GM10248 (cell line): ENCODE measurements at regions not wholly inside any gene's neighbourhood (a gene's known extent, or its start where the extent isn't known, plus 50 kb on each side); places are given as distances from the start of the nearest gene placed in this dataset.

Experiments
- CTCF ChIA-PET: fragments of 300-600 bp; sonication (Branson Sonifier 250); formaldehyde crosslinking; extraction: SDS; loops from one replicate; lab custom pipeline; 2021; ENCODE audit warnings: antibody characterized with exemption; lab: Yijun Ruan, JAX
- POLR2A ChIA-PET: fragments of 350-650 bp; sonication (Branson Sonifier 250); formaldehyde crosslinking; extraction: SDS; loops from one replicate; lab custom pipeline; 2020; ENCODE audit warnings: antibody characterized with exemption; lab: Yijun Ruan, JAX
- DNase-seq: peaks from one replicate; pipeline ENCODE4 v3.0.0; 2012; ENCODE audit errors: extremely low spot score
- CTCF ChIP-seq: IDR thresholded peaks from 2 replicates; pipeline ENCODE4 v1.5.1; 2012; ENCODE audit warnings: mild to moderate bottlenecking, low read depth; ENCODE audit errors: extremely low read depth, missing control alignments, control extremely low read depth

- no peak for TF ChIP-seq CTCF
- CTCF ChIA-PET, result interaction anchor here (1.3 to 3.5 kb wide), 3 partner anchors 9 to 643 kb away, joined by 3 to 21 read pairs (median 4); no protein-coding TSS in a partner anchor
- POLR2A ChIA-PET, result no interaction called here
Observed at GRCh38 chr18:45222180-45222579, 393.1 kb upstream of the SLC14A2 start.

GRCh38 chr18:45227001-45227742, 388.1 kb upstream of the SLC14A2 start:
- ChIA-PET CTCF (no interaction called here), POLR2A (no interaction called here)
- DNase-seq, result no peak
- no peak for TF ChIP-seq CTCF

More at GRCh38 chr18:45222180-45222579, 393.1 kb upstream of the SLC14A2 start:
- DNase-seq, result no peak

GRCh38 chr18:45228796-45229388, 386.4 kb upstream of the SLC14A2 start:
- no peak for DNase-seq
- TF ChIP-seq CTCF, result no peak
- POLR2A ChIA-PET, result no interaction called here
- CTCF ChIA-PET, result interaction anchor here (0.9 to 1.4 kb wide), 2 partner anchors 17 to 38 kb away, joined by 3 read pairs; no protein-coding TSS in a partner anchor

GRCh38 chr18:45231617-45232016, 383.7 kb upstream of the SLC14A2 start:
- no peak for TF ChIP-seq CTCF
- DNase-seq, result no peak
- CTCF ChIA-PET, result interaction anchor here (2.1 kb wide), 1 partner anchor 19 kb away, joined by 9 read pairs; no protein-coding TSS in a partner anchor
- POLR2A ChIA-PET, result no interaction called here

- DNase-seq, result no peak
- CTCF ChIA-PET, result interaction anchor here (2.1 kb wide), 1 partner anchor 19 kb away, joined by 9 read pairs; no protein-coding TSS in a partner anchor
- POLR2A ChIA-PET, result no interaction called here
- TF ChIP-seq CTCF, result no peak
Observed at GRCh38 chr18:45232061-45232460, 383.2 kb upstream of the SLC14A2 start.

- ChIA-PET POLR2A (no interaction called here), CTCF (interaction anchor here (0.9 kb wide), 1 partner anchor 13 kb away, joined by 5 read pairs; no protein-coding TSS in a partner anchor)
- DNase-seq, result no peak
- no peak for TF ChIP-seq CTCF
Observed at GRCh38 chr18:45236676-45237075, 378.6 kb upstream of the SLC14A2 start.
